ENCODE measurements at regions not wholly inside any gene's neighbourhood (a gene's known extent, or its start where the extent isn't known, plus 50 kb on each side); places are given as distances from the start of the nearest gene placed in this dataset.

GRCh38 chr15:62665449-62665848 is 377.1 kb upstream of the TPM1 start:
- TF ChIP-seq CTCF (IDR thresholded peaks at IDR 0.05; ENCODE audit: insufficient read depth, low read depth, low read length) (no peak), EZH2 (IDR thresholded peaks at IDR 0.05; ENCODE audit: insufficient read depth, low read length) (no peak)
